Keratinocyte (primary cell): ENCODE measurements at regions not wholly inside any gene's neighbourhood (a gene's known extent, or its start where the extent isn't known, plus 50 kb on each side); places are given as distances from the start of the nearest gene placed in this dataset.

Experiments used
- DNase-seq: peaks from one replicate; pipeline ENCODE4 v3.0.0-alpha.2; 2011; ENCODE audit warnings: low read depth, missing footprints, low spot score
- FAIRE-seq: peaks from 2 replicates; lab custom pipeline; 2011; peaks lifted over from hg19 to GRCh38; lab: Jason Lieb, UNC
- H2AFZ ChIP-seq: 2 replicates; pipeline ENCODE4 v1.6.0; 2012; ENCODE audit warnings: low read length, control low read depth, inconsistent platforms; ENCODE audit not compliant: control insufficient read depth
- H3K27ac ChIP-seq: 2 replicates; pipeline ENCODE4 v1.5.1; 2011; ENCODE audit warnings: low read length; ENCODE audit not compliant: control insufficient read depth, insufficient read depth
- H3K27me3 ChIP-seq: 3 replicates; pipeline ENCODE4 v1.6.0; 2011; ENCODE audit warnings: low read length; ENCODE audit not compliant: control insufficient read depth, insufficient read depth; ENCODE audit errors: extremely low read depth
- H3K36me3 ChIP-seq, 2 experiments: 2 replicates in 1 of 2; 3 replicates in 1 of 2; pipeline ENCODE4 v1.5.1; 2011; ENCODE audit warnings: low read length in 2 of 2, mild to moderate bottlenecking in 1 of 2; ENCODE audit not compliant: control insufficient read depth in 2 of 2, insufficient read depth in 2 of 2; ENCODE audit errors: extremely low read depth in 1 of 2
- H3K4me1 ChIP-seq: 3 replicates; pipeline ENCODE4 v1.5.1; 2011; ENCODE audit warnings: low read length; ENCODE audit not compliant: control insufficient read depth, insufficient read depth; ENCODE audit errors: extremely low read depth
- H3K4me2 ChIP-seq: 3 replicates; pipeline ENCODE4 v1.6.0; 2011; ENCODE audit warnings: low read depth, low read length; ENCODE audit not compliant: control insufficient read depth, insufficient read depth; ENCODE audit errors: extremely low read depth
- H3K4me3 ChIP-seq, 3 experiments: fragments of 200-600 bp in 1 of 3; sonication (generic) in 1 of 3; 2 replicates in 2 of 3; 3 replicates in 1 of 3; pipeline ENCODE4 v1.5.1; 2011 to 2016; ENCODE audit warnings: low read length in 3 of 3, mild to moderate bottlenecking in 3 of 3, control low read depth in 2 of 3, inconsistent platforms in 1 of 3, low read depth in 1 of 3, mixed read lengths in 1 of 3, mixed run types in 1 of 3, moderate library complexity in 1 of 3; ENCODE audit not compliant: control insufficient read depth in 2 of 3, insufficient read depth in 2 of 3; ENCODE audit errors: extremely low read depth in 1 of 3
- H3K79me2 ChIP-seq: 2 replicates; pipeline ENCODE4 v1.6.0; 2012; ENCODE audit warnings: low read length; ENCODE audit not compliant: control insufficient read depth, insufficient read depth
- H3K9ac ChIP-seq: 3 replicates; pipeline ENCODE4 v1.6.0; 2011; ENCODE audit warnings: low read length; ENCODE audit not compliant: control insufficient read depth, insufficient read depth; ENCODE audit errors: extremely low read depth
- H3K9me1 ChIP-seq: 3 replicates; pipeline ENCODE4 v1.6.0; 2011; ENCODE audit warnings: low read length; ENCODE audit not compliant: control insufficient read depth, insufficient read depth; ENCODE audit errors: extremely low read depth
- H3K9me3 ChIP-seq: 2 replicates; pipeline ENCODE4 v1.5.1; 2012; ENCODE audit warnings: low read depth, low read length; ENCODE audit not compliant: control insufficient read depth
- H4K20me1 ChIP-seq: 3 replicates; pipeline ENCODE4 v1.6.0; 2011; ENCODE audit warnings: low read length; ENCODE audit not compliant: control insufficient read depth, insufficient read depth; ENCODE audit errors: extremely low read depth
- EZH2 ChIP-seq: IDR thresholded peaks from one replicate; pipeline ENCODE4 v1.6.1; 2012; ENCODE audit warnings: inconsistent platforms, mild to moderate bottlenecking, low read length, moderate library complexity
- dilution Hi-C: fragments of 300-500 bp; cut with MboI; formaldehyde crosslinking; loops from one replicate; pipeline ENCODE4 v1.7.0; 2020; ENCODE audit warnings: low sequenced_read_pairs; ENCODE audit not compliant: extremely low pct_ligation_motif_present
- TF ChIP-seq, protein P1 (sequence below), 3 experiments: IDR thresholded peaks in 1 of 3; conservative IDR thresholded peaks in 1 of 3; optimal IDR thresholded peaks in 1 of 3; 2 replicates in 2 of 3; 3 replicates in 1 of 3; pipeline versions ENCODE3 to v1.5.1; 2011; ENCODE audit warnings: low read length in 3 of 3, mild to moderate bottlenecking in 3 of 3, moderate library complexity in 2 of 3, control low read depth in 1 of 3, inconsistent platforms in 1 of 3; ENCODE audit not compliant: insufficient read depth in 2 of 3; ENCODE audit errors: extremely low read depth in 1 of 3

DNA sequence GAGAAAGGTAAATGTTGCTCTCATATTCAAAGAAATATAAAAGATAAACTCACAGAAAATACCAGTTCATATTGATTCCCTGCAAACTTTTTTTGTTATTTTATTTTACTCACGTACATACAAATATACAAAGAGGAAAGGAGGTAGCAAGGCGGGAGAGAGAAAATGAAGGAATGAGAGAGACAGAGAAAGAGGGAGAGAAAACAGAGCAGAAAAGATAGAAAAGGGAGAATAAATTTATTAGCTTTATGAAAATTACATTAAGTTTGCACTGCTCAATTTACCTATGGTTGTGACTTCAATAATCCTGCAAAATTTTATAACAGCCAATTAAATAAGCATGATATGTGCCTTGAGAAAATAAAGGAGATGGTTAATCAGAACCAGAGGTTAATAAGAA, 274.7 kb upstream of the CITED2 start:
- no peak for TF ChIP-seq EZH2
- TF ChIP-seq, protein P1, sequence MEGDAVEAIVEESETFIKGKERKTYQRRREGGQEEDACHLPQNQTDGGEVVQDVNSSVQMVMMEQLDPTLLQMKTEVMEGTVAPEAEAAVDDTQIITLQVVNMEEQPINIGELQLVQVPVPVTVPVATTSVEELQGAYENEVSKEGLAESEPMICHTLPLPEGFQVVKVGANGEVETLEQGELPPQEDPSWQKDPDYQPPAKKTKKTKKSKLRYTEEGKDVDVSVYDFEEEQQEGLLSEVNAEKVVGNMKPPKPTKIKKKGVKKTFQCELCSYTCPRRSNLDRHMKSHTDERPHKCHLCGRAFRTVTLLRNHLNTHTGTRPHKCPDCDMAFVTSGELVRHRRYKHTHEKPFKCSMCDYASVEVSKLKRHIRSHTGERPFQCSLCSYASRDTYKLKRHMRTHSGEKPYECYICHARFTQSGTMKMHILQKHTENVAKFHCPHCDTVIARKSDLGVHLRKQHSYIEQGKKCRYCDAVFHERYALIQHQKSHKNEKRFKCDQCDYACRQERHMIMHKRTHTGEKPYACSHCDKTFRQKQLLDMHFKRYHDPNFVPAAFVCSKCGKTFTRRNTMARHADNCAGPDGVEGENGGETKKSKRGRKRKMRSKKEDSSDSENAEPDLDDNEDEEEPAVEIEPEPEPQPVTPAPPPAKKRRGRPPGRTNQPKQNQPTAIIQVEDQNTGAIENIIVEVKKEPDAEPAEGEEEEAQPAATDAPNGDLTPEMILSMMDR (optimal IDR thresholded peaks at IDR 0.05 in 1 of 3, IDR thresholded peaks at IDR 0.05 in 1 of 3, conservative IDR thresholded peaks at IDR 0.05 in 1 of 3; ENCODE audit: extremely low read depth in 1 of 3, insufficient read depth in 2 of 3, low read length in 3 of 3): no peak
- H3K79me2 ChIP-seq: no peaks in the 10 kb centered on the region
- no peaks in the 10 kb centered on the region for H3K9me1 ChIP-seq
- H3K4me1 ChIP-seq: no peaks in the 10 kb centered on the region
- FAIRE-seq (no peak), DNase-seq (no peak)
- H3K9me3 ChIP-seq: no peaks in the 10 kb centered on the region
- H3K4me3 ChIP-seq: no peak overlapping the region
- H3K4me2 ChIP-seq: no peak overlapping the region
- H3K27ac ChIP-seq: no peak overlapping the region
- H3K36me3 ChIP-seq: no peaks in the 10 kb centered on the region
- no peak overlapping the region for H2AFZ ChIP-seq
- no peaks in the 10 kb centered on the region for H3K27me3 ChIP-seq
- no peak overlapping the region for H3K9ac ChIP-seq
- no peaks in the 10 kb centered on the region for H4K20me1 ChIP-seq
- dilution Hi-C loops: no loop called here

DNA sequence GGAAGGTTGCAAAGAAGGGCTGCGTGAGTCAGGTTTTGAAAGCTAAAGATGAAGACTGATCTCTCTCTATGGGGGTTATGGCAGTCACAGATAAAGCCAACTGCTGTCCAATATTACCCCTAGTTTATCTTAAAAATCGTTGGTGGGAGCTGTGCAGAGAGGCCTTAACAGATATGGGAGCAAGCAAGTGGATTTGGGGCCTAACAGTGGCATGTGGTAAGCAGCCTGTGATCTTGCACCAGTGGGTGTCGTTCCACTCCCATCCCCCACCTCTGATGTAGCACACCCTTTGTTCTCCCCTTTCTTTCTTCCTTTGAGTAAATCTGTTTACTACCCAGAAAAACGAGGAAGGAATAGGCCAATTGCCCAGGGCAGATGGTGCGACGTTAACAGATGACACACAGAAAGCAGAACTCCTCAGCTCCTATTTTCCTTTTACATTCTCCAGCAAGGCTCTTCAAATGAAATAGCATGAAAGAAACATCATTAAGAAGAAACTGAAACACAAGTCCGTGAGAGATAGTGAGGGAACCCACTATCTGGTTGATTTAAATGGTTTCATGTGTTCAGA, 274.1 kb upstream of the CITED2 start:
- H3K36me3 ChIP-seq: no peaks in the 10 kb centered on the region
- no peak overlapping the region for H3K9ac ChIP-seq
- FAIRE-seq: no peak
- H3K9me1 ChIP-seq: no peaks in the 10 kb centered on the region
- H3K4me3 ChIP-seq: no peak overlapping the region
- dilution Hi-C loops: no loop called here
- no peaks in the 10 kb centered on the region for H3K27me3 ChIP-seq
- H3K27ac ChIP-seq: no peak overlapping the region
- TF ChIP-seq, protein P1 (optimal IDR thresholded peaks at IDR 0.05 in 1 of 3, IDR thresholded peaks at IDR 0.05 in 1 of 3, conservative IDR thresholded peaks at IDR 0.05 in 1 of 3; ENCODE audit: extremely low read depth in 1 of 3, insufficient read depth in 2 of 3, low read length in 3 of 3): no peak
- TF ChIP-seq EZH2: no peak
- no peak for DNase-seq
- H3K4me2 ChIP-seq: no peak overlapping the region
- H3K4me1 ChIP-seq: no peaks in the 10 kb centered on the region
- no peaks in the 10 kb centered on the region for H3K79me2 ChIP-seq
- no peaks in the 10 kb centered on the region for H4K20me1 ChIP-seq
- no peaks in the 10 kb centered on the region for H3K9me3 ChIP-seq
- no peak overlapping the region for H2AFZ ChIP-seq
